HepG2 (cell line): ENCODE measurements at regions not wholly inside any gene's neighbourhood (a gene's known extent, or its start where the extent isn't known, plus 50 kb on each side); places are given as distances from the start of the nearest gene placed in this dataset.

Experiments
- CHCHD3 ChIP-seq: sonication (generic); formaldehyde crosslinking; IDR thresholded peaks from 2 replicates; pipeline ENCODE4 v1.8.0; 2022; ENCODE audit warnings: mild to moderate bottlenecking, missing genetic modification reagents, moderate library complexity
- MXI1 ChIP-seq: IDR thresholded peaks from 3 replicates; pipeline ENCODE4 v1.6.1; 2012; ENCODE audit warnings: low read depth, low read length, inconsistent platforms, borderline replicate concordance
- NFIC ChIP-seq: IDR thresholded peaks from 2 replicates; pipeline ENCODE4 v1.6.1; 2012; ENCODE audit warnings: mild to moderate bottlenecking, low read length, inconsistent platforms
- SAFB2 ChIP-seq: sonication (generic); formaldehyde crosslinking; IDR thresholded peaks from 2 replicates; pipeline ENCODE4 v1.5.1; 2020; ENCODE audit warnings: missing genetic modification reagents, low read depth, mild to moderate bottlenecking, borderline replicate concordance
- SMAD1 ChIP-seq: sonication (generic); formaldehyde crosslinking; IDR thresholded peaks from 2 replicates; pipeline ENCODE4 v1.4.0; 2020; ENCODE audit warnings: missing genetic modification reagents, low read depth, mild to moderate bottlenecking, borderline replicate concordance
- TF ChIP-seq, protein P1 (sequence below): sonication (generic); formaldehyde crosslinking; conservative IDR thresholded peaks from 2 replicates; pipeline ENCODE4 v1.4.0; 2020; ENCODE audit warnings: missing genetic modification reagents
- TF ChIP-seq, protein P2 (sequence below): sonication (generic); formaldehyde crosslinking; IDR thresholded peaks from 2 replicates; pipeline ENCODE4 v1.5.0; 2020; ENCODE audit warnings: mild to moderate bottlenecking, missing genetic modification reagents, moderate library complexity

DNA sequence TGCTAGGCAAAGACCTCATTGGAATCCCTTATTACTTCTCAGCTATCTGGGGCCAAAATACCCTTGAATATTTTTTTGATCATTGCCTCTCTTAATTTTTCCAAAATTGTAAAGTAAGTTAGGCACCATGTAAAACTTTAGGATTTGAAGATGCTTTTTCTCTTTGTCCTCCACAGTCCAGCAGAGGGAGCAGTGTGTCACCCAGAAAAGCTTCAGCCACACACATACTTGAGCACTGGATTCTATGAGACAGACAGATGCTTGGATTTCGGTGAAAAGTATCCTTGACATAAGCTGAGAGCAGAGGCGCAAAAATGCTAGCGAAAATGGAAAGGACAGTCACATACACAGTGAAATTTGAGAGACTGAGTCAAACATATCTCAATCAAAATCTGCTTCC lies 74.7 kb upstream of the KCNJ3 start:
- no peak for TF ChIP-seq MXI1
- TF ChIP-seq, protein P1, sequence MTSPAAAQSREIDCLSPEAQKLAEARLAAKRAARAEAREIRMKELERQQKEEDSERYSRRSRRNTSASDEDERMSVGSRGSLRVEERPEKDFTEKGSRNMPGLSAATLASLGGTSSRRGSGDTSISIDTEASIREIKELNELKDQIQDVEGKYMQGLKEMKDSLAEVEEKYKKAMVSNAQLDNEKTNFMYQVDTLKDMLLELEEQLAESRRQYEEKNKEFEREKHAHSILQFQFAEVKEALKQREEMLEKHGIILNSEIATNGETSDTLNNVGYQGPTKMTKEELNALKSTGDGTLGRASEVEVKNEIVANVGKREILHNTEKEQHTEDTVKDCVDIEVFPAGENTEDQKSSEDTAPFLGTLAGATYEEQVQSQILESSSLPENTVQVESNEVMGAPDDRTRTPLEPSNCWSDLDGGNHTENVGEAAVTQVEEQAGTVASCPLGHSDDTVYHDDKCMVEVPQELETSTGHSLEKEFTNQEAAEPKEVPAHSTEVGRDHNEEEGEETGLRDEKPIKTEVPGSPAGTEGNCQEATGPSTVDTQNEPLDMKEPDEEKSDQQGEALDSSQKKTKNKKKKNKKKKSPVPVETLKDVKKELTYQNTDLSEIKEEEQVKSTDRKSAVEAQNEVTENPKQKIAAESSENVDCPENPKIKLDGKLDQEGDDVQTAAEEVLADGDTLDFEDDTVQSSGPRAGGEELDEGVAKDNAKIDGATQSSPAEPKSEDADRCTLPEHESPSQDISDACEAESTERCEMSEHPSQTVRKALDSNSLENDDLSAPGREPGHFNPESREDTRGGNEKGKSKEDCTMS, result no peak
- TF ChIP-seq SMAD1 (CRISPR knock-in tag), result no peak
- TF ChIP-seq CHCHD3 (CRISPR knock-in tag), result no peak
- no peak for TF ChIP-seq NFIC
- TF ChIP-seq, protein P2, sequence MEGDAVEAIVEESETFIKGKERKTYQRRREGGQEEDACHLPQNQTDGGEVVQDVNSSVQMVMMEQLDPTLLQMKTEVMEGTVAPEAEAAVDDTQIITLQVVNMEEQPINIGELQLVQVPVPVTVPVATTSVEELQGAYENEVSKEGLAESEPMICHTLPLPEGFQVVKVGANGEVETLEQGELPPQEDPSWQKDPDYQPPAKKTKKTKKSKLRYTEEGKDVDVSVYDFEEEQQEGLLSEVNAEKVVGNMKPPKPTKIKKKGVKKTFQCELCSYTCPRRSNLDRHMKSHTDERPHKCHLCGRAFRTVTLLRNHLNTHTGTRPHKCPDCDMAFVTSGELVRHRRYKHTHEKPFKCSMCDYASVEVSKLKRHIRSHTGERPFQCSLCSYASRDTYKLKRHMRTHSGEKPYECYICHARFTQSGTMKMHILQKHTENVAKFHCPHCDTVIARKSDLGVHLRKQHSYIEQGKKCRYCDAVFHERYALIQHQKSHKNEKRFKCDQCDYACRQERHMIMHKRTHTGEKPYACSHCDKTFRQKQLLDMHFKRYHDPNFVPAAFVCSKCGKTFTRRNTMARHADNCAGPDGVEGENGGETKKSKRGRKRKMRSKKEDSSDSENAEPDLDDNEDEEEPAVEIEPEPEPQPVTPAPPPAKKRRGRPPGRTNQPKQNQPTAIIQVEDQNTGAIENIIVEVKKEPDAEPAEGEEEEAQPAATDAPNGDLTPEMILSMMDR, result peak; percentile 76
- no peak for TF ChIP-seq SAFB2 (CRISPR knock-in tag)
